Skeletal muscle tissue (tissue), 3 donors: ENCODE measurements at regions not wholly inside any gene's neighbourhood (a gene's known extent, or its start where the extent isn't known, plus 50 kb on each side); places are given as distances from the start of the nearest gene placed in this dataset.

Source experiments
- H3K27ac ChIP-seq: one replicate; pipeline ENCODE4 v1.7.0; 2013; ENCODE audit warnings: mild to moderate bottlenecking, low read depth, low read length, inconsistent platforms
- H3K27me3 ChIP-seq, 3 donors: one replicate each; pipeline ENCODE4 v1.7.0; 2013; ENCODE audit warnings: low read length in 3 of 3; ENCODE audit not compliant: control insufficient read depth in 3 of 3, insufficient read depth in 3 of 3
- H3K36me3 ChIP-seq, 3 donors: one replicate each; pipeline ENCODE4 v1.7.0; 2013; ENCODE audit warnings: low read length in 3 of 3; ENCODE audit not compliant: control insufficient read depth in 3 of 3, insufficient read depth in 3 of 3
- H3K4me1 ChIP-seq, 3 donors: one replicate each; pipeline ENCODE4 v1.7.0; 2013; ENCODE audit warnings: low read length in 3 of 3, mild to moderate bottlenecking in 3 of 3; ENCODE audit not compliant: control insufficient read depth in 3 of 3, insufficient read depth in 3 of 3
- H3K4me3 ChIP-seq, 3 donors: one replicate each; pipeline ENCODE4 v1.7.0; 2013; ENCODE audit warnings: low read length in 3 of 3
- H3K9ac ChIP-seq, 3 donors: one replicate each; pipeline ENCODE4 v1.7.0; 2013; ENCODE audit warnings: low read length in 3 of 3, mild to moderate bottlenecking in 3 of 3, moderate library complexity in 2 of 3, low read depth in 1 of 3
- H3K9me3 ChIP-seq, 3 donors: one replicate each; pipeline ENCODE4 v1.7.0; 2013; ENCODE audit warnings: low read length in 3 of 3; ENCODE audit not compliant: control insufficient read depth in 3 of 3
- donor health status: Osteomylitis.

GRCh38 chr9:2568689-2569088 is 52.9 kb upstream of the VLDLR start:
- H3K27me3 ChIP-seq = no peaks in the 10 kb centered on the region
- no peak overlapping the region for H3K4me3 ChIP-seq
- H3K9me3 ChIP-seq = no peaks in the 10 kb centered on the region
- no peaks in the 10 kb centered on the region for H3K36me3 ChIP-seq
- no peak overlapping the region for H3K9ac ChIP-seq
- peaks cover 18 to 33% (median 24%) of the 10 kb centered on the region in 3 donors for H3K4me1 ChIP-seq
- H3K27ac ChIP-seq = peak overlapping the region; percentile 71

- peaks cover 18 to 28% (median 24%) of the 10 kb centered on the region in 3 donors for H3K4me1 ChIP-seq
- H3K27me3 ChIP-seq = no peaks in the 10 kb centered on the region
- H3K36me3 ChIP-seq = no peaks in the 10 kb centered on the region
- H3K9ac ChIP-seq = peak overlapping the region; percentile 51 to 73 (median 69)
- peak overlapping the region; percentile 82 for H3K27ac ChIP-seq
- peak overlapping the region in 2 of 3 donors; percentile 23 to 34 for H3K4me3 ChIP-seq
- H3K9me3 ChIP-seq = no peaks in the 10 kb centered on the region
Observed at GRCh38 chr9:2570615-2571479, 50.7 kb upstream of the VLDLR start.
